NCI-H2029 (cell line): ENCODE measurements at regions not wholly inside any gene's neighbourhood (a gene's known extent, or its start where the extent isn't known, plus 50 kb on each side); places are given as distances from the start of the nearest gene placed in this dataset.

Source experiments
- DNase-seq: peaks from one replicate; lab custom pipeline; 2025; lab: John Stamatoyannopoulos, UW

GRCh38 chr4:124177647-124178425, 534.7 kb downstream of the ANKRD50 start:
- DNase-seq: no peak

- no peak for DNase-seq
These were observed 534.0 kb downstream of the ANKRD50 start for GRCh38 chr4:124178449-124179021.

- DNase-seq: peak; percentile 5
These were observed 532.9 kb downstream of the ANKRD50 start for GRCh38 chr4:124179506-124180186.

- DNase-seq: no peak
These were observed 531.5 kb downstream of the ANKRD50 start for GRCh38 chr4:124181039-124181438.

- DNase-seq: no peak
These were observed 529.3 kb downstream of the ANKRD50 start for GRCh38 chr4:124183231-124183630.

- DNase-seq: no peak
These were observed 528.6 kb downstream of the ANKRD50 start for GRCh38 chr4:124183926-124184325.

- DNase-seq: no peak
These were observed 527.7 kb downstream of the ANKRD50 start for GRCh38 chr4:124184792-124185191.

- DNase-seq: no peak
These were observed 523.9 kb downstream of the ANKRD50 start for GRCh38 chr4:124188595-124188994.

- DNase-seq: no peak
These were observed 523.0 kb downstream of the ANKRD50 start for GRCh38 chr4:124189545-124189944.

- DNase-seq: no peak
These were observed 521.2 kb downstream of the ANKRD50 start for GRCh38 chr4:124191329-124191728.

- no peak for DNase-seq
These were observed 520.0 kb downstream of the ANKRD50 start for GRCh38 chr4:124192544-124192943.

GRCh38 chr4:124199185-124199584, 513.3 kb downstream of the ANKRD50 start:
- no peak for DNase-seq

GRCh38 chr4:124199755-124200154, 512.8 kb downstream of the ANKRD50 start:
- no peak for DNase-seq

- no peak for DNase-seq
These were observed 510.9 kb downstream of the ANKRD50 start for GRCh38 chr4:124201636-124202035.

GRCh38 chr4:124202099-124202498, 510.4 kb downstream of the ANKRD50 start:
- no peak for DNase-seq

GRCh38 chr4:124203613-124204238, 508.8 kb downstream of the ANKRD50 start:
- DNase-seq: no peak

- DNase-seq: no peak
These were observed 505.5 kb downstream of the ANKRD50 start for GRCh38 chr4:124206779-124207605.

- DNase-seq: no peak
These were observed 503.3 kb downstream of the ANKRD50 start for GRCh38 chr4:124209211-124209610.

GRCh38 chr4:124209626-124210025, 502.9 kb downstream of the ANKRD50 start:
- DNase-seq: no peak

GRCh38 chr4:124210746-124211145, 501.8 kb downstream of the ANKRD50 start:
- DNase-seq: no peak

GRCh38 chr4:124212815-124213630, 499.5 kb downstream of the ANKRD50 start:
- no peak for DNase-seq
